ENCODE measurements at regions not wholly inside any gene's neighbourhood (a gene's known extent, or its start where the extent isn't known, plus 50 kb on each side); places are given as distances from the start of the nearest gene placed in this dataset.

- no peak overlapping the region for H3K4me2 ChIP-seq
- H3K36me3 ChIP-seq (ENCODE audit: low read depth) = no peaks in the 10 kb centered on the region
- no peak overlapping the region for H3K4me3 ChIP-seq
- no peaks in the 10 kb centered on the region for H4K20me1 ChIP-seq (ENCODE audit: insufficient read depth)
- H3K9me3 ChIP-seq (ENCODE audit: insufficient read depth, low read depth) = no peaks in the 10 kb centered on the region
- no peak for TF ChIP-seq EZH2 (IDR thresholded peaks at IDR 0.05; ENCODE audit: low read depth)
- TF ChIP-seq, protein P1, sequence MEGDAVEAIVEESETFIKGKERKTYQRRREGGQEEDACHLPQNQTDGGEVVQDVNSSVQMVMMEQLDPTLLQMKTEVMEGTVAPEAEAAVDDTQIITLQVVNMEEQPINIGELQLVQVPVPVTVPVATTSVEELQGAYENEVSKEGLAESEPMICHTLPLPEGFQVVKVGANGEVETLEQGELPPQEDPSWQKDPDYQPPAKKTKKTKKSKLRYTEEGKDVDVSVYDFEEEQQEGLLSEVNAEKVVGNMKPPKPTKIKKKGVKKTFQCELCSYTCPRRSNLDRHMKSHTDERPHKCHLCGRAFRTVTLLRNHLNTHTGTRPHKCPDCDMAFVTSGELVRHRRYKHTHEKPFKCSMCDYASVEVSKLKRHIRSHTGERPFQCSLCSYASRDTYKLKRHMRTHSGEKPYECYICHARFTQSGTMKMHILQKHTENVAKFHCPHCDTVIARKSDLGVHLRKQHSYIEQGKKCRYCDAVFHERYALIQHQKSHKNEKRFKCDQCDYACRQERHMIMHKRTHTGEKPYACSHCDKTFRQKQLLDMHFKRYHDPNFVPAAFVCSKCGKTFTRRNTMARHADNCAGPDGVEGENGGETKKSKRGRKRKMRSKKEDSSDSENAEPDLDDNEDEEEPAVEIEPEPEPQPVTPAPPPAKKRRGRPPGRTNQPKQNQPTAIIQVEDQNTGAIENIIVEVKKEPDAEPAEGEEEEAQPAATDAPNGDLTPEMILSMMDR (conservative IDR thresholded peaks at IDR 0.05) = no peak
- no peaks in the 10 kb centered on the region for H3K4me1 ChIP-seq (replicated peaks; ENCODE audit: insufficient read depth)
- no TSS peak for BruUV-seq (replicated peaks)
- H3K27me3 ChIP-seq (ENCODE audit: insufficient read depth, low read depth) = peaks cover 45% of the 10 kb centered on the region
- CTCF ChIA-PET = no interaction called here
- DNase-seq = peak in 1 of 2 experiments; percentile 32
- POLR2A ChIA-PET (ENCODE audit: unreplicated experiment) = no interaction called here
- no peak overlapping the region for H2AFZ ChIP-seq
- intact Hi-C loops (cut with micrococcal nuclease; ENCODE audit: unreplicated experiment) = no loop called here
- no peaks in the 10 kb centered on the region for H3K9me2 ChIP-seq (ENCODE audit: insufficient read depth)
- no peaks in the 10 kb centered on the region for H3F3A ChIP-seq (ENCODE audit: insufficient read depth, low read depth)
- no peaks in the 10 kb centered on the region for H3K79me2 ChIP-seq (ENCODE audit: low read depth)
- no peak overlapping the region for H3K27ac ChIP-seq
Measured at GRCh38 chr1:53405737-53406136, 53.5 kb upstream of the DMRTB1 start.

DNA sequence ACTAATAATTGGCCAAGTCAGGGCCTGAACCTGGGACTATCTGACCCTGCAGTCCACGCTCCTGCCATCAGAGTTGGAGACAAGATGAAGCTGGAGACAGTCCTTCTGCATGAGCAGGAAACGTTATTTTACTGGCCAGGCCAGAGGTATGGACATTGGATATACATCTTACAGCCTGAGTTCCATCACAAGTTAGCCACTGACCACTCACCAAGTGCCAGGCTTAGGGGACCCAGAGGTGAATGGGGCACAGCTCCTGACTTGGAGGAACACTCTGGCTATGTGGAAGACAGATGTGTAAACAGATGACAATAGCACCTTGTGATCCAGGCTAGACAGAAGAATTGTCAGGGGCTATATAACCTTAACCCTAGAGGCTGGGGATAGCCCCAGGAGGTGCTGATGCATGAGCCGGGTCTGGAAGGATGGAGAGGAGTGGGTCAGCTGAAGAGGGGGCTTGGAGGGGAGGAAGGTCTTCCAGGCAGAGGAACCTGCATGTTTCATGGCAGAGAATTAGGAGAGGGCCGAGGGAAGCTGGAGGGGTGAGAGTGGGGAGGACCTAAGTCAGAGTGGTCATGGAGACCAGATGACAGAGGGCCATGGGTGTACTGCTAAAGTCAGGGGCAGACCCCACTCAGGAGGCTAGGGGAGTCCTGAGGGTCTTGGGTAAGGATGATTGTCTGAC, 52.5 kb upstream of the DMRTB1 start:
- Histone ChIP-seq H3F3A (ENCODE audit: insufficient read depth, low read depth) (peaks cover 4% of the 10 kb centered on the region; the same call in 1 of the 2 replicates), H3K9me3 (ENCODE audit: insufficient read depth, low read depth) (no peaks in the 10 kb centered on the region), H3K4me3 (no peak overlapping the region), H3K36me3 (ENCODE audit: low read depth) (no peaks in the 10 kb centered on the region), H3K4me1 (replicated peaks; ENCODE audit: insufficient read depth) (peaks cover 7% of the 10 kb centered on the region), H4K20me1 (ENCODE audit: insufficient read depth) (no peaks in the 10 kb centered on the region), H2AFZ (no peak overlapping the region), H3K4me2 (no peak overlapping the region), H3K79me2 (ENCODE audit: low read depth) (no peaks in the 10 kb centered on the region), H3K27me3 (ENCODE audit: insufficient read depth, low read depth) (peaks cover 36% of the 10 kb centered on the region), H3K9me2 (ENCODE audit: insufficient read depth) (no peaks in the 10 kb centered on the region), H3K27ac (no peak overlapping the region)
- ChIA-PET CTCF (no interaction called here), POLR2A (ENCODE audit: unreplicated experiment) (no interaction called here)
- peak in 1 of 2 experiments; percentile 8 for DNase-seq
- BruUV-seq (replicated peaks) = no TSS peak
- intact Hi-C loops (cut with micrococcal nuclease; ENCODE audit: unreplicated experiment) = no loop called here
- no peak for TF ChIP-seq EZH2 (IDR thresholded peaks at IDR 0.05; ENCODE audit: low read depth)
- TF ChIP-seq, protein P1 (conservative IDR thresholded peaks at IDR 0.05) = no peak

- Histone ChIP-seq H3K9me2 (ENCODE audit: insufficient read depth) (no peaks in the 10 kb centered on the region), H3K4me3 (no peak overlapping the region), H3K27ac (no peak overlapping the region), H4K20me1 (ENCODE audit: insufficient read depth) (no peaks in the 10 kb centered on the region), H2AFZ (no peak overlapping the region), H3K27me3 (ENCODE audit: insufficient read depth, low read depth) (peaks cover 24% of the 10 kb centered on the region), H3K36me3 (ENCODE audit: low read depth) (no peaks in the 10 kb centered on the region), H3K79me2 (ENCODE audit: low read depth) (no peaks in the 10 kb centered on the region), H3K9me3 (ENCODE audit: insufficient read depth, low read depth) (no peaks in the 10 kb centered on the region), H3F3A (ENCODE audit: insufficient read depth, low read depth) (peaks cover 19% of the 10 kb centered on the region), H3K4me2 (no peak overlapping the region), H3K4me1 (replicated peaks; ENCODE audit: insufficient read depth) (peaks cover 22% of the 10 kb centered on the region)
- DNase-seq = no peak
- no TSS peak for BruUV-seq (replicated peaks)
- intact Hi-C loops (cut with micrococcal nuclease; ENCODE audit: unreplicated experiment) = no loop called here
- ChIA-PET CTCF (no interaction called here), POLR2A (ENCODE audit: unreplicated experiment) (no interaction called here)
- TF ChIP-seq EZH2 (IDR thresholded peaks at IDR 0.05; ENCODE audit: low read depth) = no peak
- TF ChIP-seq, protein P1 (conservative IDR thresholded peaks at IDR 0.05) = no peak
Measured at GRCh38 chr1:53408013-53408754, 51.0 kb upstream of the DMRTB1 start.
